T-helper 2 cell treated with Interferon-gamma antibody and Interleukin-4, amounts not matched to agents 5 μg/mL and 100 μg/mL, for 36 hours (primary cell): ENCODE measurements at regions not wholly inside any gene's neighbourhood (a gene's known extent, or its start where the extent isn't known, plus 50 kb on each side); places are given as distances from the start of the nearest gene placed in this dataset.

Experiments
- DNase-seq: peaks from one replicate; pipeline ENCODE4 v3.0.0; 2021; ENCODE audit warnings: low spot score
- H3K27ac Mint-ChIP-seq: one replicate; pipeline ENCODE4 v1.8.0; 2021; ENCODE audit warnings: mild to moderate bottlenecking, mixed read lengths
- H3K27me3 Mint-ChIP-seq: one replicate; pipeline ENCODE4 v1.8.0; 2021; ENCODE audit warnings: low read depth, mixed read lengths
- H3K36me3 Mint-ChIP-seq: one replicate; pipeline ENCODE4 v1.8.0; 2021; ENCODE audit warnings: low read depth, mixed read lengths
- H3K4me1 Mint-ChIP-seq: one replicate; pipeline ENCODE4 v1.8.0; 2021; ENCODE audit warnings: low read depth, mixed read lengths
- H3K4me3 Mint-ChIP-seq: one replicate; pipeline ENCODE4 v1.8.0; 2022; ENCODE audit warnings: mild to moderate bottlenecking, moderate library complexity, mixed read lengths
- H3K9me3 Mint-ChIP-seq: one replicate; pipeline ENCODE4 v1.8.0; 2021; ENCODE audit warnings: mixed read lengths

DNA sequence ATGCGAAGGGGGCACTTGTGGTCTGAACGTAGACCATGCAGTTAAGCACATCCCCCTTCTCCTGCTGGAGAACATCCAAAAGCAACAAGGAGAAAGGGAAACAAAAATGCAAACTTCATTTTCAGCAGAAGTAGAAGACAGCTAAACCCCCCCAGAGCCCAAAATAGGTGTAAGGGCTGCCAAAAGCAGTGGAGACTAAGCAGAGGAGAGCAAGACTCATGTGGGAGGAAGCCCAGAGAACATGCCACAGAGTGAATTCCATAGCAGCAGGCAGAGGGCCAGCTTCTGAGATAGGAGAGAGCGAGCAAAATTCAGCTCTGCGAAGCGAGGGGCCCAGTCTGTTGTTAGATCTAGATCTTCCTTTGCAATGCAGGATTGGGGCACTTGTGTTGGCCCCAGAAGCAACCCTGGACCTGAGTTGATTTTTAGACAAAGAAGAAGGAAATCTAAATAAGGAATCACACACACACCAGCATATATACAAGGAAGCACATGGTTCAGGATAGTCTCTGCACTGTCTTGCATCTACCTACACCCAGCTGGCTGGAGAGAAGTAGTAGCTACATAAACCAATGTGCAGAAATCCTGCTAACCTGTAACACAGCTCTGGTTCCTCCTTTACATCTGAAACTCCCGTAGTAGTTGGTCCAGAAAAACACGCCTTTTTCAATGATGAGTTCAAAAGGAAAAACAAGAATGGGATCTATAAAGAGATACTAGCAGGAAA is 199.6 kb downstream of the SPRY2 start:
- Mint-ChIP-seq H3K4me1 (no peaks in the 10 kb centered on the region), H3K9me3 (no peaks in the 10 kb centered on the region), H3K27me3 (no peaks in the 10 kb centered on the region), H3K36me3 (no peaks in the 10 kb centered on the region), H3K4me3 (no peak overlapping the region), H3K27ac (no peak overlapping the region)
- no peak for DNase-seq

DNA sequence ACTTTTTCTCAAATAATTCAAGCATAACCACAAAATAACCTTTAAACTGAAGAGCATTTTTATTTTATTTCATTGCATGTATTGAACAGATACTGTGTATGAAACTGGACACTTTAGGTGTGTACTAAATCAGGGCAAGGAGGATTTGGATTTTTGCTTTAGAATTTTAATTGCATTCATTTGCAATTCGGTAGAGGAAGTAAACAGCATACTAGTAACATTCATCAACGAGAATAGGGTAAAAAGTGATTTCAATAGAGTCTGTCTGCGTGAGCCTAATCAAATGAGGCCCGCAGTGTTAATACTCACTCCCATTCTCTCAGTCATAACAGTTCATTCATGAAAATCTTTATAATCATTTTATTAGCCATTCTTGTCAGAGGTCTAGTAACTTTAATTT is 200.2 kb downstream of the SPRY2 start:
- Mint-ChIP-seq H3K4me3 (no peak overlapping the region), H3K4me1 (no peaks in the 10 kb centered on the region), H3K36me3 (no peaks in the 10 kb centered on the region), H3K27me3 (no peaks in the 10 kb centered on the region), H3K27ac (no peak overlapping the region), H3K9me3 (no peaks in the 10 kb centered on the region)
- DNase-seq: no peak

- no peaks in the 10 kb centered on the region for H3K27me3 Mint-ChIP-seq
Measured at GRCh38 chr13:80139196-80139595, 201.7 kb downstream of the SPRY2 start.

DNA sequence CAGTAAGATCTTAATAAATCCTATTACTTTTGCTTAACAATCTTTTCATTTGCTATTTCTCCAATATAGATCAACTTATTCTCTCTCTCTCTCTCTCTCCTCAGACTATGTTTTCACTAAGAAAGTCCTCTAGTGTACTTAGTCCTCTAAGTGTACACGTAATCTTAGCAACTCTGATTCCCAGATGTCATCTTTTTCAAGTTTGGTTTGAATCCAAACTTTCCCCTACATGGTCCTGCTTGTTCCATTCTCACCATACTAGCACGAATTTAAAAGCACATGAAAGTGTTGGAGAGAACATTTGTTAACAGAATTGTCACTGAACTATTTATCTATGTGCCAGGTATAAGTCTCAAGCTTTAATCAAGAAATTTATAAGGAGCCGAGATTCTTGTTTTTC is 202.9 kb downstream of the SPRY2 start:
- H3K36me3 Mint-ChIP-seq: no peaks in the 10 kb centered on the region
- H3K27ac Mint-ChIP-seq: no peak overlapping the region
- no peak for DNase-seq
- no peaks in the 10 kb centered on the region for H3K27me3 Mint-ChIP-seq
- no peaks in the 10 kb centered on the region for H3K9me3 Mint-ChIP-seq
- H3K4me3 Mint-ChIP-seq: no peak overlapping the region
- H3K4me1 Mint-ChIP-seq: no peaks in the 10 kb centered on the region

More at GRCh38 chr13:80139196-80139595, 201.7 kb downstream of the SPRY2 start:
- Mint-ChIP-seq H3K4me3 (no peak overlapping the region), H3K27ac (no peak overlapping the region), H3K36me3 (no peaks in the 10 kb centered on the region), H3K9me3 (no peaks in the 10 kb centered on the region), H3K4me1 (no peaks in the 10 kb centered on the region)
- DNase-seq: no peak

- Mint-ChIP-seq H3K27me3 (no peaks in the 10 kb centered on the region), H3K4me3 (no peak overlapping the region), H3K4me1 (no peaks in the 10 kb centered on the region), H3K27ac (no peak overlapping the region), H3K9me3 (no peaks in the 10 kb centered on the region), H3K36me3 (no peaks in the 10 kb centered on the region)
- no peak for DNase-seq
Measured at GRCh38 chr13:80134346-80134745, 206.6 kb downstream of the SPRY2 start.

- no peak overlapping the region for H3K4me3 Mint-ChIP-seq
- no peaks in the 10 kb centered on the region for H3K9me3 Mint-ChIP-seq
- no peaks in the 10 kb centered on the region for H3K27me3 Mint-ChIP-seq
- no peaks in the 10 kb centered on the region for H3K4me1 Mint-ChIP-seq
- H3K36me3 Mint-ChIP-seq: no peaks in the 10 kb centered on the region
- H3K27ac Mint-ChIP-seq: no peak overlapping the region
- DNase-seq: no peak
Measured at GRCh38 chr13:80133631-80134261, 207.2 kb downstream of the SPRY2 start.

GRCh38 chr13:80132741-80133601 is 208.0 kb downstream of the SPRY2 start:
- Mint-ChIP-seq H3K4me1 (no peaks in the 10 kb centered on the region), H3K27ac (no peak overlapping the region), H3K27me3 (no peaks in the 10 kb centered on the region), H3K4me3 (no peak overlapping the region), H3K9me3 (no peaks in the 10 kb centered on the region), H3K36me3 (no peaks in the 10 kb centered on the region)
- DNase-seq: no peak

DNA sequence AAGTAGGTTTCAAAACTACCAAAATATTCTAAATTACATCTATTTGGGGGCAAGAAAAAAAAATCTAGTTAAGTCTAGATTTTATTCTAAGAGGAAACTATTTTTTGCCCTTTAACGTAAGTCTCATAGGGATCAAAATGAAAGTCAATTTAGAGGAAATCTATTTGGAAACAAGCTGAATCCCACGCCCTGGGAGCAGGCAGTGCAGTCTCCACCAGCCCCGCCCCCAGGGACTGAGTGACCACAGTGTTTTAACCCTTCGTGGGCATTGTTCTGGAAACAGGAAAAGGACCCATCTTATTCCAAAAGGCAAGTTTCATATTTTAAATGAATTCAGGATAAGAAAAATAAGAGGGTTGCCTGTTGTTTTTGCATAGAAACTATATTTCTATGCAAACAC is 209.7 kb downstream of the SPRY2 start:
- no peaks in the 10 kb centered on the region for H3K9me3 Mint-ChIP-seq
- H3K27me3 Mint-ChIP-seq: no peaks in the 10 kb centered on the region
- H3K36me3 Mint-ChIP-seq: no peaks in the 10 kb centered on the region
- no peak overlapping the region for H3K27ac Mint-ChIP-seq
- DNase-seq: no peak
- H3K4me3 Mint-ChIP-seq: no peak overlapping the region
- no peaks in the 10 kb centered on the region for H3K4me1 Mint-ChIP-seq

- H3K36me3 Mint-ChIP-seq: no peaks in the 10 kb centered on the region
- DNase-seq: no peak
- H3K27me3 Mint-ChIP-seq: no peaks in the 10 kb centered on the region
- no peaks in the 10 kb centered on the region for H3K4me1 Mint-ChIP-seq
- no peak overlapping the region for H3K4me3 Mint-ChIP-seq
- no peak overlapping the region for H3K27ac Mint-ChIP-seq
- H3K9me3 Mint-ChIP-seq: no peaks in the 10 kb centered on the region
Measured at GRCh38 chr13:80126389-80127068, 214.4 kb downstream of the SPRY2 start.

GRCh38 chr13:80123945-80124344 is 217.0 kb downstream of the SPRY2 start:
- Mint-ChIP-seq H3K4me3 (no peak overlapping the region), H3K27ac (no peak overlapping the region), H3K4me1 (no peaks in the 10 kb centered on the region), H3K9me3 (no peaks in the 10 kb centered on the region), H3K27me3 (no peaks in the 10 kb centered on the region), H3K36me3 (no peaks in the 10 kb centered on the region)
- no peak for DNase-seq

DNA sequence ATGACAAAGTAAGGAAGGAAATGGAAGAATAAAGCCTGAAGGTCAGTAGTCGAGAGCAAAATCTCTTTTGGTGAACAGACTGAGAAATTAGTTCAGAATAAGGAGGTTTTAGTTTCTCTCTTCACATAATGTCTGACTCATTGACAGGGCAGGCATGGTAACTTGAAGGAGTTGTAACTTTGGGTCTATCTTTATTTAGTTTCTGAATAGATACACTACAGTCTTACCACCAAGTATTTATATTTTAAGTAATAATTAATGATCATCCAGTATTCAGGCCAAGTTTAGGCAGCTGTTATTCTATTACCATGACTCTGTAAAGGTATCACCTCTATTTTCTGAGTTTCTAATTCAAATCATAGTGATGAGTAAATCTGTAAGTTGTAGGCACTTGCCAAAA is 219.9 kb downstream of the SPRY2 start:
- Mint-ChIP-seq H3K4me3 (no peak overlapping the region), H3K4me1 (no peaks in the 10 kb centered on the region), H3K36me3 (no peaks in the 10 kb centered on the region), H3K27me3 (no peaks in the 10 kb centered on the region), H3K27ac (no peak overlapping the region), H3K9me3 (no peaks in the 10 kb centered on the region)
- no peak for DNase-seq

- H3K36me3 Mint-ChIP-seq: no peaks in the 10 kb centered on the region
- H3K4me1 Mint-ChIP-seq: no peaks in the 10 kb centered on the region
- no peak for DNase-seq
- no peaks in the 10 kb centered on the region for H3K9me3 Mint-ChIP-seq
- H3K27ac Mint-ChIP-seq: no peak overlapping the region
- H3K4me3 Mint-ChIP-seq: no peak overlapping the region
- no peaks in the 10 kb centered on the region for H3K27me3 Mint-ChIP-seq
Measured at GRCh38 chr13:80118506-80118905, 222.4 kb downstream of the SPRY2 start.

DNA sequence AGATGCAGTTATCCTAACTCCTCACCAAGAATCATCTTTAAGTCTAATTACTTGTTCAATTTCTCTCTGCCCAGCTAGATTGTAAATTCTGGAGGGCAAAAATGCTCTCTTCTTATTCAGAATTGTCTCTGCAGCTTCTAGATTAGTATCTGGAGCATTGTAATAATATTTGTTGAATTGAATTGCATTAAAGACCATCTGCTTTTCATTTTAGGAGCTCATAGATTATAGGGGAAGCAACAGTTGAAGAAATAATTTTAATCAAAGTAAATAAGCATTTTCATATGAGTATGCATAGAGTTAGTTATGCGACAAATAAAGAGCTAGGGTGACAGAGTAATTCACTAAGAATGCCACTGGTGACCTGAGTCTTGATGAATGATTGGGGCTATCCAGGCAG is 222.8 kb downstream of the SPRY2 start:
- Mint-ChIP-seq H3K4me1 (no peaks in the 10 kb centered on the region), H3K36me3 (no peaks in the 10 kb centered on the region), H3K27me3 (no peaks in the 10 kb centered on the region), H3K9me3 (no peaks in the 10 kb centered on the region), H3K4me3 (no peak overlapping the region), H3K27ac (no peak overlapping the region)
- no peak for DNase-seq

GRCh38 chr13:80117515-80117914 is 223.4 kb downstream of the SPRY2 start:
- Mint-ChIP-seq H3K27me3 (no peaks in the 10 kb centered on the region), H3K4me1 (no peaks in the 10 kb centered on the region)

More at GRCh38 chr13:80117515-80117914, 223.4 kb downstream of the SPRY2 start:
- H3K4me3 Mint-ChIP-seq: no peak overlapping the region
- H3K9me3 Mint-ChIP-seq: no peaks in the 10 kb centered on the region
- no peaks in the 10 kb centered on the region for H3K36me3 Mint-ChIP-seq
- no peak for DNase-seq
- H3K27ac Mint-ChIP-seq: no peak overlapping the region
